ENCODE measurements at regions not wholly inside any gene's neighbourhood (a gene's known extent, or its start where the extent isn't known, plus 50 kb on each side); places are given as distances from the start of the nearest gene placed in this dataset.

GRCh38 chr14:34104489-34105397 is 153.9 kb upstream of the EGLN3 start:
- DNase-seq (ENCODE audit: low read depth), result no peak
- no peak for TF ChIP-seq CTCF (IDR thresholded peaks at IDR 0.05; ENCODE audit: low read depth, low read length, missing control alignments)
- no peak overlapping the region for H3K4me3 ChIP-seq (ENCODE audit: low read depth, low read length)
- in situ Hi-C loops (cut with HindIII; ENCODE audit: low sequenced_read_pairs), result loop anchor here (5.0 kb wide), 2 partner anchors 57 to 97 kb away; no protein-coding TSS in a partner anchor

DNA sequence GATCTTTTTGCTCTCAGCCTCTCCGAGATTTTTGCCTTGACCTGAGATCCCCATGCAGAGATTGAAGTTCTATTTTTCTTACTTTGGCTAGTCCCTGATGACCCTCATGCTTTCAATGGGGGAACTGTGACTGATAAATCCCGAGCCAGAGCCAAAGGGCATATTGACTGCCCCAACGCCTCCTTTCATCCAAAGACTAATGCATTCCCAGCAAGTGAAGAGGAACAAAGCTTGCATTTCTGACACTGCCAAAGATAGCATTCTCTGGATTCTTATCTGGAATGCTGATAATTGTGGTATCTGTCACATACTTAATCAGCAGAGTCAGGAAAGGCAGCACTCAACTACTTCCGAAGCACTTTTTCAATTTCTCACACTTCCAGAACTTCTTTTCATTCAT is 152.3 kb upstream of the EGLN3 start:
- in situ Hi-C loops (cut with HindIII; ENCODE audit: low sequenced_read_pairs), result loop anchor here (5.0 kb wide), 2 partner anchors 56 to 96 kb away; no protein-coding TSS in a partner anchor
- no peak for TF ChIP-seq CTCF (IDR thresholded peaks at IDR 0.05; ENCODE audit: low read depth, low read length, missing control alignments)
- no peak for DNase-seq (ENCODE audit: low read depth)
- no peak overlapping the region for H3K4me3 ChIP-seq (ENCODE audit: low read depth, low read length)

- DNase-seq (ENCODE audit: low read depth), result no peak
- TF ChIP-seq CTCF (IDR thresholded peaks at IDR 0.05; ENCODE audit: low read depth, low read length, missing control alignments), result no peak
- in situ Hi-C loops (cut with HindIII; ENCODE audit: low sequenced_read_pairs), result loop anchor here (5.0 kb wide), 2 partner anchors 52 to 92 kb away; no protein-coding TSS in a partner anchor
- H3K4me3 ChIP-seq (ENCODE audit: low read depth, low read length), result no peak overlapping the region
These were observed 148.8 kb upstream of the EGLN3 start for GRCh38 chr14:34099635-34100034.

DNA sequence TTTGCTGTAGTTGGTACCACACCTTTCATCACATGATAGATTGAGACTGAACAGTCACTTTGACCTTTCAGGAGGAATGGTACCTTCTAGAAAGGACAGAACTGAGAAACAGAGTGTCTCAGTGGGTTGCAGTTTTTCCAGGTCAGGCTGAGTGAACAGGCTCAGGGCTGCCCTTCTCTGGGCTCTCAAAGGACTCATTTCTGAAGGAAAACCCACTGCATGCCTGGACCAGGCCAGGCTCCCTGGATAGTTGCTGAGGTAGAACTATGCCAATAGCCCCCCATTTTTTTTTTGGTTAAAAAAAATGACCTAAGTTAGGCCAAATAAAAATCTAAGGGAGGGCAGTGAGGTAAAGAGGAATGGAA is 148.1 kb upstream of the EGLN3 start:
- no peak overlapping the region for H3K4me3 ChIP-seq (ENCODE audit: low read depth, low read length)
- no peak for TF ChIP-seq CTCF (IDR thresholded peaks at IDR 0.05; ENCODE audit: low read depth, low read length, missing control alignments)
- in situ Hi-C loops (cut with HindIII; ENCODE audit: low sequenced_read_pairs), result no loop called here
- no peak for DNase-seq (ENCODE audit: low read depth)

DNA sequence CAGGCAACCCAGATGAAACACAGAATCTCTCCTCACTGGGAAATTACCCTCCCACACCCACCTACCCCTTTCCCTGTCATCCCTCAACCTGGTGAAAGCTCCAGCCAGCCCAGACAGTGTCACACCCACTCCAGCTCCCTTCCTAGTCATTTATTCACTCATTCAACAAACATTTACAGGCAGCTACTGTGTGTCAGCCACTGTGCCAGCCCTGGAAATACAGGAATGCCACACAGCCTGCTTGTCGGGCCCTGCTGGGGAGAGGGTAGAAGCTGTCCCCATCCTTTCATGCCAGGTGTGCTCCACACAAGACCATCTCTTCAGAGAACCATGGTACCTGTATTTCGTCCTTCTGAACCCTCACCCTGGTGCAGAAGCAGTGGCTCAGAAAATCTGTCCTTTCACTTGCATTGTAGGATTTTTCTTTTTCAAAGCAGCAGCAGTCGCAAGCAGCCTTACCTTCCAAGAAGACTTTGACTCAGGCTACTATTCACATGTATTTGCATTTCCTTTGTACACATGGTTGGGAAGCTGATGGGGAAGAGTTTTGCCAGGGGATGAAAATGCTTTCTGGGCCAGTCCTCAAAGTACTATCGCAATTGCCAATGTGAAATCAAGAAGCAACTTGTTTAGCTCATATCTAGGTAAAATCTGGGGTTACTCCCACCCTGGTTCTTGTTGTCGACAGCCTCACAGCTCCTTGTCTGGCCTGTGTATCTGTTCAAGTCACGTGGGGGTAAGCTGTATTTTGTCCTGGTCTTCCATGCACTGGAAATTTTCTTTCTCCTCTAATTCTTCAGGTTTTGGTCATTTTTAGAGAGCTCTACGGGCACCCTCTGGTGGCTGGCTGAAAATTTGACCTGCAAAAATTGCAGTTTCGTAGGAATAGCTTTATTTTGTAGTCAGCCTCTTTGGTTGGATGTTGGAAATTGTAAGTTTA is 147.4 kb upstream of the EGLN3 start:
- peak; percentile 73 for TF ChIP-seq CTCF (IDR thresholded peaks at IDR 0.05; ENCODE audit: low read depth, low read length, missing control alignments)
- in situ Hi-C loops (cut with HindIII; ENCODE audit: low sequenced_read_pairs), result no loop called here
- H3K4me3 ChIP-seq (ENCODE audit: low read depth, low read length), result no peak overlapping the region
- DNase-seq (ENCODE audit: low read depth), result peak; percentile 31

- no peak for TF ChIP-seq CTCF (IDR thresholded peaks at IDR 0.05; ENCODE audit: low read depth, low read length, missing control alignments)
- H3K4me3 ChIP-seq (ENCODE audit: low read depth, low read length), result no peak overlapping the region
- no peak for DNase-seq (ENCODE audit: low read depth)
- in situ Hi-C loops (cut with HindIII; ENCODE audit: low sequenced_read_pairs), result no loop called here
These were observed 146.8 kb upstream of the EGLN3 start for GRCh38 chr14:34097644-34098043.
